HG03280 (cell line): ENCODE measurements at regions not wholly inside any gene's neighbourhood (a gene's known extent, or its start where the extent isn't known, plus 50 kb on each side); places are given as distances from the start of the nearest gene placed in this dataset.
A peak's percentile ranks its signal among the peaks of the same experiment; 100 is the strongest.
"Not testable (repeated sequence)": the region's sequence is repeated elsewhere in the genome, so short reads cannot be mapped to it uniquely, and the experiment has no call there.

Experiments used
- ATAC-seq: cut with Tn5 transposase; IDR thresholded peaks from one replicate; pipeline ENCODE4 v1.9.1; 2021; ENCODE audit warnings: mild to moderate bottlenecking, moderate library complexity; ENCODE audit not compliant: unreplicated experiment

DNA sequence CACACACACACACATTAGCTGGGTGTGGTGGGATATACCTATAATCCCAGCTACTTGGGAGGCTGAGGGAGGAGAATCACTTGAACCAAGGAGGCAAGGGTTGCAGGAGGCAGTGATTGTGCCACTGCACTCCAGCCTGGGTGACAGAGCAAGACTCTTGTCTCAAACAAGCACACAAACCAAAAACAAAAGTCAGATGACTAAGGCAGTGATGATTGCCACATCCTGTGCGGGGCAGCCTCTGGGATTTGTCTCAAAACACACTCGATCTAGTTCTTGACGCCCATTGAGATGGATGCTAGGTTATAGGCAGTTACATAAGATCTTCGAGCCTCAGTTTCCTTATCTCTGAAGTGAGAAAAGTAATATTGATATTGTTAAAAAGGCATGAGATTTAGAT lies 57.8 kb upstream of the NBPF8 start:
- ATAC-seq = not testable (repeated sequence)

DNA sequence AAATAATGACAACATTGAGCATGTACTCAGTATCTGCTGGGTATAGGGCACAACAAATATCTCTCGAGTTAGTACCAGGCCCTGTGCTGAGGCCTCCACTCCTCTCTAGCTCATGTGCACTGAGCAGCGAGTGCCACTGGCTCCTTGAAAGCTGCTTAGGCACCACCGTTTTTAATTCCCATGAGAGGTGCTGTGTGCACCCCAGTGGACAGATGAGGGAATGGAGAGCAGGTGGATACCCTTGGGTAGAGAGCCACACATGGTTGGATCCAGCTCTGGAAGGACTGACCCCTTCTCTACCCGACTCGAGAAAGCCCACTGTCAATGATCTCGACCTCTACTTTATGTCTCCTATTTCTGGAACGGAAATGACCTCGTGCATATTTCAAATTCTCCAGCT lies 58.7 kb upstream of the NBPF8 start:
- not testable (repeated sequence) for ATAC-seq

DNA sequence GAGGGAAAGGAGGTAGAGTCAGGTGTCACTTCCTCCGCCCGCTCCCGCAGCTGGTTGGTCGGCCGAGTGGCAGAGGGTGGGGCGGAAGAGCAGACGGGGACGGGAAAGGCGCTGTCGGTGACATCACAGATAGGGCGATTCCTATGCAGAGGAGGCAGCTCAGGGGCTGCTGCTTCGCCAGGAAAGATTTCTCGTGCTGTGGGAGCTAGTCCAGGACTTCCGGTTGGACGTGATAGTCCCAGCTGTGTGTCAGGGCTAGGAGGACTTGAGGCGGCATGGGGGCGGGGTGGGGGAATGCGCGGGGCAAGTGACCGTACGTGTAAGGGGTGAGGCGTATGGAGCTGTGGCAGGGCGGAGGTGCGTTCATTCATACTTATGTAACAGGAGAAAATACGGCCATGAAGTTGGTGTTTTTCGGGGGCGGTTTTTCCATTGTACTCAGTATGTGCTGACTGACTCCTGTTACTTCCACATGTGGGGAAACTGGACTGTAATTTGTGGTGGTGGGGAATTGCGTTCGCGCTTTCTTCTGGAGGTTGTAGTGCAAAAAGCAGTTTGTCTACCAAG lies 60.1 kb upstream of the NBPF8 start:
- ATAC-seq = peak; percentile 86

DNA sequence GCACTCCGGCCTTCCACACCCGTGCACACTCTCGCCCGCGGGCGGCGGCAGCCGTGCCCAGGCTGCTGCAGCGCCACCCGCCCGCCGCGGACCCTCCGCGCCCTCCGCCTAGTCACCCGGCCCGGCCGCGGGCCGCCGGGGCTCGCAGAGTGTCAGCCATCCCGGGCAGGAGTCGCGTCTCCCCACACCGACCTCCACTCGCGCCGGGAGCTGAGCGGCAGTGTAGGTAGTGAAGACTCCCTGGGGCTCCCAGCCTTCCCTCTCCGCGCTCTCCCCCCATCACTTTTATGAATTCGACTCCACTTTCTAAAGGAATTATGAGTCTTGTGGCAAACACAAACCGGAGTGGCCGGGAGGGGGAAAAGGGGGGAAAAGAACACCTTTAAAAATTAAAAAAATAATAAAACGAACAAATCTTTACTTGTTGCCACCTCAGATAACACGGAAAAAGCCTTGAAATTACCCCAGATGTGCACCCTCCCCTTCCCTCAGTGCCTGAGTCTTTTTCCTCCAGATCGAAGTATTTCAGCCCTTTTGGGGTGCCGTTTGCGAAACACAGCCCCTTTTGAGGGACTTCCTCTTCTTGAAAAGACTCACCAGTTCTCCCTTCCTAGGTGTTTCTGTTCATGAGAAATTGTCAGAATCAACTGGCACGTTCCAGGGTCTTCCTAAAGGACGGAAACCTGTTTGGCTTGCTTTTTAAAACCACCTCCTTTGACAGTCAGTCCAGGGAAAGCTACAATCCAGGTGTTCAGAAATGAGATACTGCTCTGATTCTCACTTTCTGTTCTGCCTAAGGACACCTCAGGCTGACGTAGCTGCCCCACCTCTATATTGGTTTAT lies 72.4 kb upstream of the NBPF8 start:
- ATAC-seq = not testable (repeated sequence)

DNA sequence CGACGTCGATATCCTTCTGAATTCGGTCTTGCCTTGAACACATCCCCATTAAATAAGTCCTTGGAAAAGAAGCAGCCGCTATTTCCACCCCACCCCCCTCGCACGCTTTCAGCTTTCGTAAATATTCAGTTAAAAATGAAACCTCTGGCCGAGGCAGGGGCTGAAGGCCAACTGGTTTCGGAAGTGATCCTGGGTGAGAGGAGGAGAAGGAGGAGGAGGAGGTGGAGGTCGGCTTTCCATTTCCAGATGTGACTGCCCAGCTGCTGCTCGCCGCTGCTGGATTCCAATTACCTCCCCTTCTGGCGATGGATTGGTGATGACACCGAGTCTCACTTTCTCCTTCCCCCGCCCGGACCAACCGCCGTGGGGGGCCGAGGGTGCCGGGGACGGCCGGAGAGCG lies 73.1 kb upstream of the NBPF8 start:
- ATAC-seq = not testable (repeated sequence)

DNA sequence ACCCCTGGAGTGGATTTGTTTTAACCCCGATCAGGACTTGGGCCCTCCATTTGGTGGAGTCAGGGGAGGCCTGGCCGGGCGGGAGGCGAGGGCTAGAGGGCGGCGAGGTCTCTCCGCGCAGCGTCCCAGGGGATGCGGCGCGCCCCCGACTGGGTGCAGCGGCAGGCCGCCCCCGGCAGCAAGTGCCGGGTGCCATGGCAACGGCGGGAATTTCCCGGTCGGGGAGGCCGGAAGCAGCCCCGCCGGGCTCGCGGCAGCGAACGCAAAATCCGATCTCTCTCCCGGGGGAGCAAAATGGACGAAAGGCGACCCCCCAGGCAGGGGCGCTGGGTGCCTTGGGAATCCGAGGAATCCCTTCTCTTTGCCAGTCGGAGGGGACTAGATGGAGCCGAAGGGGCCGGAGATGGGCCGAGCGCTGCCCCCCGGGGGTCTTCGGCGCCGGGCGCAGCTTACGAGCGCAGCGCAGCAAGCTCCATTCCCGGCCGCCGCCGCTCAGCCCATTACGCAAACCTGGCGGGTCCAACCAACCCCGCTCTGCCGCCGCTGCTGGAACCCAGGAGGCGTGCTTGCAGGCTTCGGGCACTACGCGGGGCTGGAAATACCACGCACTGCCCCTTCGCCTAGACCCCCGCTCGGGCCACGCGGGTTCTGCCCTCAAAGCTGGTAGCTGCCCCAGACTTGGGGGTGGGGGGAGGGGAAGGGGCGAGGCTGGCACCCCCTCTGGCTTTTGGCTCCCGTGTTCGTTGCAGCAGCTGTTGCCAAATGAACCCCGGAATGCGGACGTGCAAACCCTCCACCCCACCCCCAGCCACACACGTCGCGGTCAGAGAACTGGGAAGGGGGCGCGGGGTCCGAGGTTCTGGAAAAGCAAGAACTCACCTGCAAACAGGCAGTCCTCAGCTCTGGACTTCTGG lies 73.7 kb upstream of the NBPF8 start:
- not testable (repeated sequence) for ATAC-seq

DNA sequence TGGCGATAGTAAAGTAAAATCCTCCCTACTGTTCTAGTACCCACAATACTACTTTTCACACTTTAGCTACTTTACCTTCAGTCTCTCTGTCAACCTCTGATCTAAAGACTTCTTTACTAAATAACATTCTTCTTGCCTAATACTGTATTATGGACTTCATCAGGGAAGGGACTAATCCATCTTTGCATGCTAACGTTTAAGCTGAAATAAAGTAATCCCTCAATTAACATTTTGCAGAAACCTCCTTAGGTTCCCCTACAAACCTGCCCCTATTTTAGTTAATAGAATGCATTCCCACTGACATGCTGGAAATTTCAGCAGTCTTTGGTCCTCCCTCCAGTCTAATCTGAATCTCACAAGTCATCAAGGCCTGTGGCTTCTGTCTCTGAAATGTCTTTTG lies 99.1 kb upstream of the NBPF8 start:
- ATAC-seq = not testable (repeated sequence)

DNA sequence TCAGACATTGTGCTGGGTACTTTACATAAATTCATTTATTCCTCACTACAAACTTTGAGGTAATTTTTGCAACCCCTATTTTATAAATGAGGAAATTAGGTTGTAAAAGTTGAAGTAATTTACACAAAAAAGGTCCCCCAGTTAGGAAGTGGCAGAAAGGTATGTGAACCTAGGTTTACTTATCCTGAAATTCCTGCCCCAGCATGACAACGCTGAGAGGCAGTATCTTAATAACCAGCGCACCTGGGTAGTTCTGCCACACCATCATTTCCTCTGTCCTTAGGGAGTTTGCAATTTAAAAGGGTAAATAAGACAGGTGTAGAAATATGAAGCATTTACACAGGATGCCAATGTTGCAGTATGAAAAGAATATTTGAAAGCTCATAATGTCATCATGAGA lies 102.9 kb upstream of the NBPF8 start:
- ATAC-seq = not testable (repeated sequence)

DNA sequence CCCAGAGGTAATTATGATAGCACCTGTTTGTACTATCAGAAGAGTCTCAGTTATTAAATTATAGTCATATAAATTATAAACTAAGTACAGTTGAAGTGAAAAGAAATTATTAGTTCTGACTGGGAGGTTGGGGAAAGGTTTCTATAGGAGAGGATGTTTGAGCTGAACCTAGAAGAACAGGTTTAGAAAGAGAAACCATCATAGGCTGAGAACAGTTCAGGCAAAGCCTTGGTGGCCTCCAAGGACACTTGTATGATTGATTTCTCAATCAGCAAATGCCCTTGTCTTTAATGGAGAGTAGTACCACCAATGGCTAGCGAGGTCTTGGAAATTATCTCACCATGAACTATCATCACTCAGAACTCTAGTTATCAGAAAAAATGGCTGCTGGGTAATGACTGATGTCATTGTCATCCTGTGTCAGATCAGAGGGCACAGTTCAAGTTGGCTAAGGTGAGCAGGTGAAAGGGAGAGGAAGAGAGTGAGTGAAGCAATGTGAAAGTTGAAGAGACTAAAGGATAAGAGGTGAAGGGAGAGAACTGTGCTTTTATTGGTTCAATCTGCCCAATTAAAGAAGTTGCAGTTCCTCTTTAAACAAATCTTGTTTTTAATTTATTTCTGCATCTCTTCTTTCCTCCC lies 105.8 kb upstream of the NBPF8 start:
- ATAC-seq = not testable (repeated sequence)

DNA sequence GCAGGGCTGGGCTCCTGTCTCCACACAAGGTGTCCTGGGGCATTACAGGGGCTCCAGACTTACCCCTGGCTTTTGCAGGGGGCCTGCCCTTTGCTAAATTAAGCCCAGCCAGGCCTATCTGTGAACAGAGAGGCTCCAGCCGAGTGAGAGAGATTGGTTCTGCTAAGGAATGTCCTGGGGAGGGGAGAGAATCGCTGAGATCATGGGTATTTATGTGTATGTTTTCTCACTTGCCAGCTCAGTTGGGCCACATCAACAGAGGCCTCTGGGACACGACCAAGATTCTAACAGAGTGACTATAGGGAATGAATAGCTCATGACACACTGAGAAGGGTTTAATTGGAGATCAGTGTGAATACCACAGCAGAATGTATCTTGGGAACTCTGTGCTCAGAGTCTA lies 109.8 kb upstream of the NBPF8 start:
- ATAC-seq = not testable (repeated sequence)

DNA sequence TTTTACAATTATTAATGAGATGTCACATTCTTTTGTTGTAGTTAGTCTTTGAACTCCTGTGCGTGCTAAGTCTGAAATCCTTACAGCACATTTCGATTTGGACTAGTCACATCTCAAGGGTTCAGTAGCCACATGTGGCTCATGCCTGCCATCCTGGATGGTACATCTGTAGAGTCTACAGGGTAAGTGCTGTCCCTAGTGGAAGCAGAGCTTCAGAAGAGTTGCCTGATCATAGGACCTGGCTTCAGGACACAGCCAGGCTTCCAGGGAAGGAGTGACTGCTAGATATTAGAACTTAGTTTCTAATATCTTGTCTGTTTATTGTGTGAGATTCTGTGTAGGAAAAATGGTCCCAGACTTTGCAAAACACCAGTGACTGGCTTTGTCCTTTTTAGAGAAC lies 110.5 kb upstream of the NBPF8 start:
- not testable (repeated sequence) for ATAC-seq

DNA sequence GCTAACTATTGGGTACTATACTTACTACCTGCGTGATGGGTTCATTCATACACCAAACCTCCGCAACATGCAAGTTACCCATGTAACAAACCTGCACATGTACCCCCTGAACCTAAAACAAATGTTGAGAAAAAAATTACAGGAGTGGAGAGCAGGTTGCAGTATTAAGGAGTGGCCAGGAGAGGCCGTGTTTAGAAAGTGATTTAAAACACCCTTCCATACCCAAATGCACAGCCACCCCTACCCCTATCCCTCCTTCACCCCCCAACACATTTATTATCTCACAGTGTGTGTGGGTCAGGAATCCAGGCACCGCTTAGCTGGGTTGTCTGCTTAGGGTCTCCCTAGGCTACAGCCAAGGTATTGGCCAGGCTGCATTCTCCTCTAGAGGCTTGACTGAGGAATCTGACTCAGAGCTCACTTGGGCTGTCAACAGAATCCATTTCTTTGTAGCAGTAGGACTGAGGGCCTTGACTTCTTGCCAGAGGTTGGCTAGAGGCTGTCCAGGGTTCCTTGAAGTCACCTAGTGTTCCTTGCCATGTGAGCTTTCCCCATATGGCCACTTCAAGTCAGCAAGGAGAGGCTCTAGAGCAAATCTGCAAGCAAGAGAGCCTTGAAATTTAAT lies 115.3 kb upstream of the NBPF8 start:
- not testable (repeated sequence) for ATAC-seq

DNA sequence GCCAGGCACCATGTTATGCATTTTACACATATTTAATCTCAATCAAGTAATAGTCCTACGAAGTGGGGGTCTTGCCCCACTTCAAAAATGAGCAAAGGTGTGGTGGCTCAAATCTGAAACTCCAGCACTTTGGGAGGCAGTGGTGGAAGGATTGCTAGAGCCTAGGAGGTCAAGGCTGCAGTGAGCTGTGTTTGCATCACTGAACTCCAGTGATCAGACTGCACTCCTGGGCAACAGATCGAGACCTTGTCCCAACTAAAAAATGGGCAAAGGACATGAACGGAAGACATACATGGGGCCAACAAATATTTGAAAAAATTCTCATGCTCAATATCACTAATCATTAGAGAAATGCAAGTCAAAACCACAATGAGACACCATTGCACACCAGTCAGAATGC lies 116.3 kb upstream of the NBPF8 start:
- ATAC-seq = not testable (repeated sequence)

DNA sequence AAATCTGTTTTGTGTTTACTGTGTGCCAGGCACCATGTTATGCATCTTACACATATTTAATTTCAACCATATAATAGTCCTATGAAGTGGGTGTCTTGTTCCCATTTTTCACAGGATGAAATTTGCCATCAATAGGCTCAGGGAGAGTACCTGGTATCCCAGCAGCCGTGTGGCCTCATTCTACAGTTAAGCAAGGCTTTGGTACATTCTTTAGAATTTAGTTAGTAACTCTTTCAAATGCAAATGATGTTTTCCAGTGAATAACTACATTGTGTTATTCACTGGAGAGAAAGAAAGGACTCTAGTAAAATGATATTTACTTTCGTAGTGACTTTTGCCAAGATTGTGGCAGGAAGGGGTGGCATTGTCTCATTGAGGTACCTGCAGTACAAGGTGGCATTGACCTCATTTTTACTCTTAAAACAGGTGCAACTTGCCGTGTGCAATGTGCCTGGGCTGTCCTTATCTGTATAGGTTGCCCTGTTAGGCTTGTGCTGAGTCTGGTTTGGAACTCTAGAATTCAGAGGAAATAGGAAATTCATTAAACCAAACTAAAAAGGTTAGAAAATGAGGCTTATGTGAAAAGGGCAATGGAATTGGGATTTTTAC lies 117.4 kb upstream of the NBPF8 start:
- ATAC-seq = not testable (repeated sequence)

DNA sequence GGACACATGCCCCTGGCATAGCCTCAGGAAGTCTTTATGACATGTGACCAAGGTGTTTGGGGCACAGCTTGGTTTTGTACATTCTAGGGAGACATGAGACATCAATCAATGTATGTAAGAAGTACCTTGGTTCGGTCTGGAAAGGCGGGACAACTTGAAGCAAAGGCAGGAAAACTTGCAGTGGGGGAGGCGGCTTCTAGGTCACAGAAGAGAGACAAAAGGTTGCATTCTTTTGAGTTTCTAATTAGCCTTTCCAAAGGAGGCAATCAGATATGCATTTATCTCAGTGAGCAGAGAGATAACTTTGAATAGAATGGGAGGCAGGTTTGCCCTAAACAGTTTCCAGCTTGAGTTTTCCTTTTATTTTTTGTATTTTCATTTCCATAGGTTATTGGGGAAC lies 113.8 kb upstream of the SEC22B start:
- not testable (repeated sequence) for ATAC-seq

DNA sequence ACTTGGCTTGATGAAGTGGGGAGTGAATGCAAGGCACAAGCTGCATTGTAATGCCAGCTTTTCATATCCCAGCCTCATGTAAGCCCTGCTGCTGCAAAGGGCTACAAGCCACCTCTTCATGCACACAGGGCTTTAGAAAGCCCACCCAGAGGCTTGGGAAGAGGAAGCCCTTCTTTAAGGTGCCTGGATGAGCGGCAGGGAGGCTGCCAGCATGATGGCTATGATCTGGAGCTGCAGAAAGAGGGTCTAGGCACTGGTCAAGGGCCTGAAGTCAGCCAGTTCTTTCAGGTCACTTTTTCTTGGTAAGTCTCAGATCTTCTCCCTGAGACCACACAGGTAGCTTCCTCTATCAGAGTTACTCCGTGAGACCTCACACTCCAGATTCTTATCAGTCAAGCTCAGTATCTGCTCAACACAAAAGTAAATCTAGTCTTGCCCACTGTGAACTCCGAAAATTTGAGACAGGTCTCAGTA lies 113.3 kb upstream of the SEC22B start:
- ATAC-seq = not testable (repeated sequence)

DNA sequence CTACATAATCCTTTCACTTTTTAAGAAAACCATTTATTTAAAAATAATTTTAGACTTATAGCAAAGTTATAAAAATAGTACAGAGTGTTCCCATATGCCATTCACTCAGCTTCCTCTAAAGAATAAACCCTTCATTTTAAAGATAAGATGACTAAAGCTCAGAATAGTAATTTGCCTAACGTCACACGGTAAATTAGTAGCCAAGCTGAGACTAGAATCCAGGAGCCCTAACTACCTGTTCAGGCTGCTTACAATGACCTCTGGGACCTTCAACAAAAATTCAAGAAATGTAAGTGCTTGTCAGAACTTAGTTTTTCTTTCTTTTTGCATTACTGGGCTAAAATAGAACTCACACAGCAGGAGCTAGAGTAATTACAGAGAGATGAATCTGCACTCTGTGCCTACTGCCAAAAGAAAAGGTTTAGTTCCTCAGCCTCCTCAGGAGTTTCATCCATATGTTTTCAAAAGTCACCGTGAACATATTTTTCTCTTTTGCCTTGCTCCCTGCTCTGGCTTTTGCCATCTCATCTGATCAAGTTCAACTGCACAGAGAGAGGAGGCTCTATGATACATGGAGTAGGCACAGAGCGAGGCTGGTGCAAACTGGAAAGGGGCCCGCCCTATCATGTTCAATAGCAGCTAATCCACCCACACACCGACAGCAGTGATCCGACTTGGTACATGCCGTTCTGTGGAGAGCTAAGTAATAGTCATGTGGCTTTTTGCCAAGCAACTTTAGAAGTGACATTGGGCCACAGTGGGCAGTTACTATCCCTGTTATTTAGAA lies 112.7 kb upstream of the SEC22B start:
- ATAC-seq = not testable (repeated sequence)

DNA sequence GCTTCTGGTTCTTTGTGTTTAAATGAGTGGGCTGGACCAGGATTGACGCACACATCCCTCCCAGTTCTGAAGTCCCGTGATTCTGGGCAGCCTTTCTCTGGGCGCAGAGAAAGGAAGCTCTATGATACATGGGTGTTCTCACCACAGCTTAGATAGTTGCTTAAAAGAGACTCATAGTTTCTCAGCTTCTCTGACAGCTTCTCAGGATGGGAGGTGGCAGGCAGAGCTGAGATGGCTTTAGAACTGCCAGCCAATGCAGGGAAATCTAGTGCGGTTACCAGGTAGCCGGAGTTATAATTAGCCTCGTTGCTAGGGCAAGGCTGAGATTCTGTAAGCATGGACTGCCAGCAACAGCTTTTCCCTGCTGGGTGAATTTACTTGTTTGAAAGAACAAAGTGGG lies 111.8 kb upstream of the SEC22B start:
- not testable (repeated sequence) for ATAC-seq
